Kidney (tissue), 13 donors: ENCODE measurements at regions not wholly inside any gene's neighbourhood (a gene's known extent, or its start where the extent isn't known, plus 50 kb on each side); places are given as distances from the start of the nearest gene placed in this dataset.

Source experiments
- DNase-seq, 5 donors: peaks; one replicate each; pipeline ENCODE4 v3.0.0-alpha.2; 2013 to 2020
- FAIRE-seq: peaks from 2 replicates; lab custom pipeline; 2012; peaks lifted over from hg19 to GRCh38; lab: Jason Lieb, UNC
- H3K27ac ChIP-seq, 2 donors: one replicate each; pipeline ENCODE4 v1.7.0; 2013; ENCODE audit warnings: low read depth in 2 of 2, low read length in 2 of 2, inconsistent platforms in 1 of 2
- H3K27me3 ChIP-seq: one replicate; pipeline ENCODE4 v1.7.1; 2013; ENCODE audit warnings: low read length, inconsistent platforms; ENCODE audit not compliant: control insufficient read depth, insufficient read depth
- H3K36me3 ChIP-seq, 3 donors: one replicate each; pipeline versions ENCODE4 v1.7.0 to v1.7.1; 2013; ENCODE audit warnings: low read length in 3 of 3, control low read depth in 1 of 3, inconsistent platforms in 1 of 3; ENCODE audit not compliant: insufficient read depth in 3 of 3, control insufficient read depth in 2 of 3
- H3K4me1 ChIP-seq, 3 donors: one replicate each; pipeline versions ENCODE4 v1.7.0 to v1.7.1; 2013; ENCODE audit warnings: low read length in 3 of 3, inconsistent platforms in 1 of 3, low read depth in 1 of 3; ENCODE audit not compliant: control insufficient read depth in 2 of 3, insufficient read depth in 2 of 3
- H3K4me3 ChIP-seq, 3 donors: one replicate each; pipeline versions ENCODE4 v1.7.0 to v1.8.1; 2013; ENCODE audit warnings: low read length in 3 of 3, control low read depth in 1 of 3, inconsistent platforms in 1 of 3
- H3K9ac ChIP-seq, 3 donors: one replicate each; pipeline versions ENCODE4 v1.7.0 to v1.7.1; 2013; ENCODE audit warnings: low read length in 3 of 3, control low read depth in 1 of 3, inconsistent platforms in 1 of 3
- H3K9me3 ChIP-seq, 3 donors: one replicate each; pipeline versions ENCODE4 v1.7.0 to v1.7.1; 2013; ENCODE audit warnings: low read length in 3 of 3, control low read depth in 1 of 3, inconsistent platforms in 1 of 3; ENCODE audit not compliant: control insufficient read depth in 2 of 3, insufficient read depth in 1 of 3
- CTCF ChIP-seq: IDR thresholded peaks from 3 replicates; pipeline ENCODE4 v1.5.1; 2012; ENCODE audit warnings: mild to moderate bottlenecking, moderate library complexity, borderline replicate concordance; ENCODE audit not compliant: insufficient read depth; ENCODE audit errors: extremely low read depth
- intact Hi-C: fragments of 100-400 bp; cut with DNase I; formaldehyde crosslinking; loops from one replicate; pipeline ENCODE4 v1.11.1; 2022
- donor health status: control.
- donor health status: control.
- donor health status: control.
- donor health status: control.
- donor health status: control.
- donor health status: DM: yes; HTN: yes; CAD: no.
- donor health status: Normal renal cell carcinoma (clear cell type).

GRCh38 chr15:37586011-37586583 lies 348.3 kb upstream of the TMCO5A start:
- DNase-seq (no peak), FAIRE-seq (no peak)
- no peaks in the 10 kb centered on the region for H3K4me1 ChIP-seq
- intact Hi-C loops, result no loop called here
- peaks cover 0 to 3% (median 3%) of the 10 kb centered on the region in 3 donors for H3K9me3 ChIP-seq
- H3K27ac ChIP-seq, result no peak overlapping the region
- TF ChIP-seq CTCF, result no peak
- H3K36me3 ChIP-seq, result no peaks in the 10 kb centered on the region
- H3K27me3 ChIP-seq, result no peaks in the 10 kb centered on the region
- no peak overlapping the region for H3K9ac ChIP-seq
- no peak overlapping the region for H3K4me3 ChIP-seq

GRCh38 chr15:37586976-37587375 lies 347.5 kb upstream of the TMCO5A start:
- DNase-seq (no peak), FAIRE-seq (no peak)
- intact Hi-C loops, result no loop called here
- Histone ChIP-seq H3K27me3 (no peaks in the 10 kb centered on the region), H3K9ac (no peak overlapping the region), H3K27ac (no peak overlapping the region), H3K9me3 (peaks cover 0 to 3% (median 3%) of the 10 kb centered on the region in 3 donors), H3K4me3 (no peak overlapping the region), H3K36me3 (no peaks in the 10 kb centered on the region), H3K4me1 (no peaks in the 10 kb centered on the region)
- TF ChIP-seq CTCF, result no peak

- Histone ChIP-seq H3K36me3 (no peaks in the 10 kb centered on the region), H3K4me1 (no peaks in the 10 kb centered on the region), H3K9me3 (no peaks in the 10 kb centered on the region), H3K27me3 (no peaks in the 10 kb centered on the region), H3K9ac (no peak overlapping the region), H3K27ac (no peak overlapping the region), H3K4me3 (no peak overlapping the region)
- FAIRE-seq (no peak), DNase-seq (no peak)
- no peak for TF ChIP-seq CTCF
- intact Hi-C loops, result no loop called here
These were observed 340.0 kb upstream of the TMCO5A start for GRCh38 chr15:37594417-37594816.
